CD4-positive, alpha-beta memory T cell (primary cell): ENCODE measurements at regions not wholly inside any gene's neighbourhood (a gene's known extent, or its start where the extent isn't known, plus 50 kb on each side); places are given as distances from the start of the nearest gene placed in this dataset.

Experiments used
- CTCF ChIA-PET: fragments of 350-600 bp; sonication (Branson Sonifier 250); formaldehyde crosslinking; loops from one replicate; lab custom pipeline; 2021; ENCODE audit warnings: inconsistent platforms; ENCODE audit not compliant: partially characterized antibody; lab: Charles Lee
- POLR2A ChIA-PET: fragments of 350-600 bp; sonication (Branson Sonifier 250); formaldehyde crosslinking; loops from one replicate; lab custom pipeline; 2021; ENCODE audit not compliant: partially characterized antibody; lab: Charles Lee
- DNase-seq, 5 donors: peaks; one replicate each; pipeline versions ENCODE4 v3.0.0 to v3.0.0-alpha.2; 2020 to 2022; ENCODE audit warnings: mixed read lengths in 1 of 5
- H3K27ac ChIP-seq: one replicate; pipeline ENCODE4 v1.7.0; 2013; ENCODE audit warnings: low read depth, low read length
- H3K27me3 ChIP-seq: 2 replicates; pipeline ENCODE4 v1.7.0; 2013; ENCODE audit warnings: mild to moderate bottlenecking, low read length, moderate library complexity; ENCODE audit not compliant: insufficient read depth
- H3K36me3 ChIP-seq: 2 replicates; pipeline ENCODE4 v1.7.0; 2013; ENCODE audit warnings: mild to moderate bottlenecking, low read length, moderate library complexity; ENCODE audit not compliant: insufficient read depth
- H3K4me1 ChIP-seq: 2 replicates; pipeline ENCODE4 v1.7.0; 2013; ENCODE audit warnings: mild to moderate bottlenecking, low read length, moderate library complexity; ENCODE audit not compliant: insufficient read depth
- H3K4me3 ChIP-seq, 2 donors: one replicate each; pipeline ENCODE4 v1.7.0; 2013; ENCODE audit warnings: low read length in 2 of 2, mild to moderate bottlenecking in 1 of 2
- H3K9me3 ChIP-seq, 2 donors: one replicate each; pipeline ENCODE4 v1.7.0; 2013; ENCODE audit warnings: low read length in 2 of 2, control low read depth in 1 of 2; ENCODE audit not compliant: control insufficient read depth in 1 of 2
- H3K27ac Mint-ChIP-seq, 7 donors: one replicate each; pipeline ENCODE4 v1.8.0; 2020 to 2021; ENCODE audit warnings: mixed read lengths in 7 of 7, mild to moderate bottlenecking in 6 of 7, inconsistent platforms in 3 of 7, moderate library complexity in 3 of 7
- H3K27me3 Mint-ChIP-seq, 2 donors: one replicate each; pipeline ENCODE4 v1.8.0; 2020 to 2021; ENCODE audit warnings: mixed read lengths in 2 of 2
- H3K36me3 Mint-ChIP-seq, 2 donors: one replicate each; pipeline ENCODE4 v1.8.0; 2020 to 2021; ENCODE audit warnings: mixed read lengths in 2 of 2, inconsistent platforms in 1 of 2, mild to moderate bottlenecking in 1 of 2
- H3K4me1 Mint-ChIP-seq, 4 donors: one replicate each; pipeline ENCODE4 v1.8.0; 2020 to 2021; ENCODE audit warnings: mixed read lengths in 4 of 4, mild to moderate bottlenecking in 1 of 4
- H3K4me3 Mint-ChIP-seq, 8 donors: one replicate each; pipeline ENCODE4 v1.8.0; 2020 to 2021; ENCODE audit warnings: mixed read lengths in 8 of 8, mild to moderate bottlenecking in 7 of 8, moderate library complexity in 6 of 8, inconsistent platforms in 3 of 8
- H3K9me3 Mint-ChIP-seq, 8 donors: one replicate each; pipeline ENCODE4 v1.8.0; 2020 to 2021; ENCODE audit warnings: mixed read lengths in 8 of 8, mild to moderate bottlenecking in 5 of 8, inconsistent platforms in 3 of 8, moderate library complexity in 1 of 8
- intact Hi-C: fragments of 100-400 bp; cut with micrococcal nuclease; formaldehyde crosslinking; loops from one replicate; pipeline ENCODE4 v1.15.1; 2023

DNA sequence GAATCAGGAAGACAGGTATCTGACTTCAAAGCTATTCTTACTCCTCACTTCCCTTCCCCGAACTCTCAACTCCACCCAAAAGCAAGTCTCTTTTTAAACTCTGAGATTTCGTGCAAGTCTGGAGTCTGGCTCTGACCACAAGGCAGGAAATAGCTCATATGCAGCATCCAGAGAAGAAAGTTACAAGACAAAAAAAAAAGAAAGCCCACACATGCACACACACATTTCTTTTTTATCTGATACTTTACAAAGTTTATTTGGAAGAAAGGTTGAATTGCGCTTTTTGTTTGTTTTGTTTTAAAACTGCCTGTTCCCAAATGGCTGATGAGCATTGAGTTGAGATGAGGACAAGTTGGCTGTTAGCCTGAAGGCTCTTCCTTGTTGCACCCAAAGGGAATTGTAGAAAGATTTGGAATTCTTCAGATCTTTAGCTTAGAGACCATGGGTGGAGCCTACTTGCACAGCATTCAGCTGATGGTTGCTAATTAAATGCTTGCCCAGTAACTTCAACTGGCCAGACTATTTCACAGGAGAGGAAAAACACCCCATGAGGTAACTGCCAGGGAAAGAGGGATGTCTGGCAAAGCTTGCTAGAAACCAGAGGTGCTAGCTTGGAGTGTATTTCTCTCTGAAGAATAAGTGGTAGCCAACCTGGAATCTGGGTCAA lies 490.3 kb downstream of the TTLL7 start:
- Mint-ChIP-seq H3K27me3 (no peaks in the 10 kb centered on the region), H3K4me3 (peak overlapping the region; percentile 55 to 79 (median 72)), H3K27ac (peak overlapping the region; percentile 81 to 93 (median 88)), H3K4me1 (peaks cover 27 to 41% (median 30%) of the 10 kb centered on the region in 4 donors), H3K36me3 (no peaks in the 10 kb centered on the region), H3K9me3 (peaks cover 3 to 11% (median 4%) of the 10 kb centered on the region in 8 donors)
- H3K4me1 ChIP-seq = peaks cover 29% of the 10 kb centered on the region
- ChIA-PET POLR2A (interaction anchor here (0.9 to 1.5 kb wide), 4 partner anchors 10 to 75 kb away, joined by 3 to 5 read pairs (median 3); no protein-coding TSS in a partner anchor), CTCF (interaction anchor here (1.0 kb wide), 1 partner anchor 426 kb away, joined by 3 read pairs; no protein-coding TSS in a partner anchor)
- H3K27ac ChIP-seq = peak overlapping the region; percentile 14
- no peaks in the 10 kb centered on the region for H3K9me3 ChIP-seq
- DNase-seq = peak; percentile 66 to 79 (median 68)
- H3K36me3 ChIP-seq = no peaks in the 10 kb centered on the region
- intact Hi-C loops = loop anchor here (1.0 to 5.0 kb wide), 3 partner anchors 75 to 731 kb away; no protein-coding TSS in a partner anchor
- peak overlapping the region in 1 of 2 donors; percentile 12 for H3K4me3 ChIP-seq
- H3K27me3 ChIP-seq = no peaks in the 10 kb centered on the region

DNA sequence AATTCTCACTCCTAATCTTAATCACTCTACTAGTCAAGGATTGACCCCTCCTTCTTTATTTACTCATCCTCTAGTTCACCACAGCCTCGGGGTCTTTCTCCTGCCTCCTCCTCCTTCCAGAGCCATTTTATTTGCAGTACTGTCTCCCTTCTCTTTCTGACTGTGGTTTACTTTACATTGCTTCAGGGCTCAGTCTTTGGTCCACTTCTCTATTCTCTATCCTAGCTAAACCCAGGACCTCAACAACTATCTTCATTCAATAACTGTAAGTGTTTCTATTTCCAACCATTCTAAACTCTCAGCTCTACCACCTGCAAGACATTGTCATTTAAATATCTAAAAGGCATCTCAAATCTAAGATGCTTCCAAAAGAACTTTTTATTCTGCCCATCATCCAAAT lies 493.8 kb downstream of the TTLL7 start:
- POLR2A ChIA-PET = no interaction called here
- intact Hi-C loops = loop anchor here (5.0 kb wide), 1 partner anchor 728 kb away; no protein-coding TSS in a partner anchor
- peak overlapping the region in 2 of 7 donors; percentile 1 to 80 for H3K27ac Mint-ChIP-seq

DNA sequence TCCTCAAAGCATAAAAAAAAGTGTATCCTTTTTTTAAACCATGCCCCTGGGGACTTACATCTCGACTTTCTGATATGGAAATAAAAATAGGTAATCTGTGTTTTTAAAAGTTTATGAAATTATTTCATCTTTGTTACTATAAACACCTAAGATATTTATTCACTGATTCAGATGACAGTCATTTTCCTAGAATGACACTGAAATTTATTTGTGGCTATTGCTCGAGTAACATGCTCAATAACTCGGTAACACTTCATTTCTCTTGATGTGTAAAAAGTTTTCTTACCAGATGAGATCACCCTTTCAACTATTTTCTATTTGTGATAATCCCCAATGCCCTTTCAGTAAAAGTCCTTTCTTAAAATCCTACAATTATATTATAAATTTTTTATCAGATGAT lies 495.8 kb downstream of the TTLL7 start:
- intact Hi-C loops = no loop called here
- no peaks in the 10 kb centered on the region for H3K36me3 ChIP-seq
- H3K9me3 ChIP-seq = no peaks in the 10 kb centered on the region
- H3K4me3 ChIP-seq = no peak overlapping the region
- no peak for DNase-seq
- Mint-ChIP-seq H3K36me3 (no peaks in the 10 kb centered on the region), H3K27ac (no peak overlapping the region), H3K4me1 (peaks cover 11 to 22% (median 13%) of the 10 kb centered on the region in 4 donors), H3K9me3 (peaks cover 3 to 12% (median 7%) of the 10 kb centered on the region in 8 donors), H3K27me3 (no peaks in the 10 kb centered on the region), H3K4me3 (no peak overlapping the region)
- no peaks in the 10 kb centered on the region for H3K27me3 ChIP-seq
- ChIA-PET CTCF (no interaction called here), POLR2A (no interaction called here)
- H3K27ac ChIP-seq = no peak overlapping the region
- H3K4me1 ChIP-seq = peaks cover 12% of the 10 kb centered on the region

More for the DNA sequence above, 493.8 kb downstream of the TTLL7 start:
- Histone ChIP-seq H3K27me3 (no peaks in the 10 kb centered on the region), H3K9me3 (no peaks in the 10 kb centered on the region), H3K27ac (no peak overlapping the region), H3K4me1 (peaks cover 29% of the 10 kb centered on the region), H3K4me3 (no peak overlapping the region), H3K36me3 (no peaks in the 10 kb centered on the region)
- H3K36me3 Mint-ChIP-seq = no peaks in the 10 kb centered on the region
- no peak for DNase-seq
- no peaks in the 10 kb centered on the region for H3K27me3 Mint-ChIP-seq
- peaks cover 3 to 11% (median 6%) of the 10 kb centered on the region in 8 donors for H3K9me3 Mint-ChIP-seq
- no peak overlapping the region for H3K4me3 Mint-ChIP-seq
- H3K4me1 Mint-ChIP-seq = peaks cover 27 to 42% (median 31%) of the 10 kb centered on the region in 4 donors
- CTCF ChIA-PET = no interaction called here

DNA sequence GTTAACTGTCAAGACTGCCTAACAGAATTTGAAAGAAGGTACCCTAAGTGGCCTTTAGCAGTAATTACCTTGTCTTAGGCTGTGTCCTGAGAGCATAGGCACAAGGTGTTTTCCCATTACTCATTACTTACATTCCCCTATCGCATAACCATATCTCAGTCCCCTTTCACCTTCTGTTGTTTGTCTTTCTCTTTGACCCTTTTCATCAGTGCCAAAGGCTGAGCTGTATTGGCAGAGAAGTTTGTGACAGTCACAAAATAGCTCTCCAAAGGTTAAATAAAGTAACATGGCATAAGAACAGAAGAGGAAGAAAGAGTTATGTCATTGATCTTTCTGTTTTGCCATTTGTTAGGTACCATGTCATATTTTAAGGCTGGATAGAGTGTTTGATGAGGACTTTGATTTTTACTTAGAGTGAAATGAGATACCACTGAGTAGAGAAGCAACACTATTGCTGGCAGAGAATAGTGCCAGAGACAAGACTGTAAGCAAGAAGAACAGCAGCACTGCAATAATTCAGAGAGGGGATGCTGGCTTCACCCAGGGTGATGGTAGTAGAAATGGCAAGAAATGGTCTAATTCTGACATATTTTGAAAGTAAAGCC lies 497.8 kb downstream of the TTLL7 start:
- H3K4me3 ChIP-seq = no peak overlapping the region
- H3K27me3 Mint-ChIP-seq = no peaks in the 10 kb centered on the region
- peaks cover 2 to 16% (median 7%) of the 10 kb centered on the region in 8 donors for H3K9me3 Mint-ChIP-seq
- no peak overlapping the region for H3K4me3 Mint-ChIP-seq
- intact Hi-C loops = no loop called here
- no peaks in the 10 kb centered on the region for H3K36me3 ChIP-seq
- H3K4me1 ChIP-seq = no peaks in the 10 kb centered on the region
- H3K27ac Mint-ChIP-seq = no peak overlapping the region
- ChIA-PET CTCF (no interaction called here), POLR2A (no interaction called here)
- no peaks in the 10 kb centered on the region for H3K9me3 ChIP-seq
- DNase-seq = no peak
- H3K4me1 Mint-ChIP-seq = peaks cover 0 to 12% (median 4%) of the 10 kb centered on the region in 4 donors
- no peaks in the 10 kb centered on the region for H3K27me3 ChIP-seq
- no peaks in the 10 kb centered on the region for H3K36me3 Mint-ChIP-seq
- no peak overlapping the region for H3K27ac ChIP-seq

DNA sequence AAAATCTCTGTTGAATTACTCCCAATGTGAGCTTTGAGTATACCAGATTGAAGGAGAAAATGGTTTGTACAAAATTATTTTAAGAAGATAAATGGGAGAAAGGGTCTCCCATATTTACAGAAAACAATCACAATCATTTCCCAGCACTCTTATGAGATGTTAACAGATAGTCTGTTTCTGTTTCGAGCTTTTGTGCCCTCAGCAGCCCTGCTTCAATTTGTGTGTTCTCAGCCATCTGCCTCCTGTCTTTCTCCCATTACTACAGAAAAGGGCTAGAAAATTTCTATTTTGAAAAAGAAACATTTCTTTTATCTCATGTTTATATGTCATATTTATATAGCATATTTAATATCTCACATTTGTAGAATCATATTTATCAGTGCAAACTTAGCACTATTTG lies 498.4 kb downstream of the TTLL7 start:
- H3K27me3 ChIP-seq = no peaks in the 10 kb centered on the region
- Mint-ChIP-seq H3K4me1 (peaks cover 0 to 12% (median 2%) of the 10 kb centered on the region in 4 donors), H3K27ac (no peak overlapping the region), H3K36me3 (no peaks in the 10 kb centered on the region), H3K27me3 (no peaks in the 10 kb centered on the region), H3K9me3 (peaks cover 2 to 18% (median 6%) of the 10 kb centered on the region in 8 donors), H3K4me3 (no peak overlapping the region)
- POLR2A ChIA-PET = no interaction called here
- H3K4me3 ChIP-seq = no peak overlapping the region
- no peaks in the 10 kb centered on the region for H3K36me3 ChIP-seq
- no peak for DNase-seq
- CTCF ChIA-PET = no interaction called here
- intact Hi-C loops = no loop called here
- H3K9me3 ChIP-seq = no peaks in the 10 kb centered on the region
- H3K4me1 ChIP-seq = no peaks in the 10 kb centered on the region
- H3K27ac ChIP-seq = no peak overlapping the region

DNA sequence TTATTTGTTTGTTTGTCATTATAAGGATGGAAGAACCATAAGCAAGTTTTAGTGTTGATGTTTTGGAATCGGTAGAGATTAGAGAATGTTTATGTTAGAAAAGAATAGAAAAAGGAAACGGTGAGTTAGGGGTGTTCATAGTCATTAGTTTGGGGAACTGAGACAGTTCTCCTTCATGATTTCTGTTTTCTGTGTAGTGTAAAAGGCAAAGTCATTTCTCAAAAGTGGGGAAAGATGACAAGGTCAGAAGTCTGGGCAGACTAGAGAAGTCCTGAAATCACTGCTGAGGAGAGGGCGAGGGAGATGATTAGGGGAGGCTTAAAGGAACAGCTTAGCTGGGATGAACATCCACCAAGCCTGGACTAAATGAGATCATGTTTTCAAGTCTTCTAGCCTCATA lies 498.9 kb downstream of the TTLL7 start:
- H3K36me3 Mint-ChIP-seq = no peaks in the 10 kb centered on the region
- H3K27me3 ChIP-seq = no peaks in the 10 kb centered on the region
- H3K4me3 ChIP-seq = no peak overlapping the region
- no peak overlapping the region for H3K4me3 Mint-ChIP-seq
- POLR2A ChIA-PET = no interaction called here
- H3K4me1 ChIP-seq = no peaks in the 10 kb centered on the region
- peak overlapping the region in 1 of 7 donors; percentile 53 for H3K27ac Mint-ChIP-seq
- H3K36me3 ChIP-seq = no peaks in the 10 kb centered on the region
- DNase-seq = no peak
- peaks cover 1 to 15% (median 4%) of the 10 kb centered on the region in 8 donors for H3K9me3 Mint-ChIP-seq
- no peaks in the 10 kb centered on the region for H3K9me3 ChIP-seq
- intact Hi-C loops = no loop called here
- H3K4me1 Mint-ChIP-seq = peaks cover 0 to 10% (median 2%) of the 10 kb centered on the region in 4 donors
- no peaks in the 10 kb centered on the region for H3K27me3 Mint-ChIP-seq
- CTCF ChIA-PET = no interaction called here
- H3K27ac ChIP-seq = no peak overlapping the region

DNA sequence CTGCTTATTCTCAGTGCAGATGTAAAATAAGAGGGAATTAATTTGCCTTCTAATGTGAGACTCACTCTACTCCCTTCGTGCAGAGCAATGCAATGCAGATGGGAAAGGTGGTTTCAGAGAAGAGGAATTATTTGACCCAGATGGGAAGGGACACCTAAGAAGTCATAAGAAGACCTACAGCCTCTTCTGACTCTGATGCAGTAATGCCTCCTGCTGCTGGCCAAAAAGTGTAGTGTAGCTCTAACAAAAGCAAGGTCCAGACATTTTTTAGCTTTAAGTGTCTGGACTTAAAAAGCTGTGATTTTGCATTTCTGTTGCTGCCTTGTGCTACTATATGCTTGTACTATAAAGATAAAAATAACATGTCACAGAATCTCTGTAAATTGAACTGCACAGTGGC lies 501.4 kb downstream of the TTLL7 start:
- no peaks in the 10 kb centered on the region for H3K36me3 ChIP-seq
- Mint-ChIP-seq H3K36me3 (no peaks in the 10 kb centered on the region), H3K4me3 (no peak overlapping the region), H3K27ac (no peak overlapping the region), H3K27me3 (no peaks in the 10 kb centered on the region), H3K4me1 (peaks cover 0 to 8% (median 2%) of the 10 kb centered on the region in 4 donors), H3K9me3 (peaks cover 0 to 14% (median 5%) of the 10 kb centered on the region in 8 donors)
- ChIA-PET CTCF (no interaction called here), POLR2A (no interaction called here)
- H3K4me3 ChIP-seq = no peak overlapping the region
- H3K27me3 ChIP-seq = no peaks in the 10 kb centered on the region
- intact Hi-C loops = no loop called here
- H3K4me1 ChIP-seq = no peaks in the 10 kb centered on the region
- DNase-seq = no peak
- H3K27ac ChIP-seq = no peak overlapping the region
- H3K9me3 ChIP-seq = no peaks in the 10 kb centered on the region
